HG03060 (cell line): ENCODE measurements at regions not wholly inside any gene's neighbourhood (a gene's known extent, or its start where the extent isn't known, plus 50 kb on each side); places are given as distances from the start of the nearest gene placed in this dataset.
"Not testable (repeated sequence)": the region's sequence is repeated elsewhere in the genome, so short reads cannot be mapped to it uniquely, and the experiment has no call there.

ENCODE experiments used
- ATAC-seq: cut with Tn5 transposase; IDR thresholded peaks from one replicate; pipeline ENCODE4 v1.9.1; 2021; ENCODE audit warnings: low read depth, moderate number of reproducible peaks; ENCODE audit not compliant: unreplicated experiment

DNA sequence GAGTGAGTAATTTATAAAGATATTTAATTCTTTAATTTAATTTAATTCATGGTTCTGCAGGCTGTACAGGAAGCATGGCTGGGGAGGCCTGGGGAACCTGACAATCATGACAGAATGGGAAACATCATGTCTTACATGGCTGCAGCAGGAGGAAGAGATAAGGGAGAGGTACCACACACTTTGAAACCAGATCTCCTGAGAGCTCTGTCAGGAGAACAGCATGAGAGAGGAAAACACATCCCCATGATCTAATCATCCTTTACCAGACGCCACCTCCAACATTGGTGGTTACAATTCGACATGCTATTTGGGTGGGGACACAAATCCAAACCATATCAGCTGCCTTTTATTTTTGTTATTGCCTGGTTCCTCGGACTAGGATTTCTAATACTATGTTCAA, 928.6 kb downstream of the TMEM121 start:
- no peak for ATAC-seq

DNA sequence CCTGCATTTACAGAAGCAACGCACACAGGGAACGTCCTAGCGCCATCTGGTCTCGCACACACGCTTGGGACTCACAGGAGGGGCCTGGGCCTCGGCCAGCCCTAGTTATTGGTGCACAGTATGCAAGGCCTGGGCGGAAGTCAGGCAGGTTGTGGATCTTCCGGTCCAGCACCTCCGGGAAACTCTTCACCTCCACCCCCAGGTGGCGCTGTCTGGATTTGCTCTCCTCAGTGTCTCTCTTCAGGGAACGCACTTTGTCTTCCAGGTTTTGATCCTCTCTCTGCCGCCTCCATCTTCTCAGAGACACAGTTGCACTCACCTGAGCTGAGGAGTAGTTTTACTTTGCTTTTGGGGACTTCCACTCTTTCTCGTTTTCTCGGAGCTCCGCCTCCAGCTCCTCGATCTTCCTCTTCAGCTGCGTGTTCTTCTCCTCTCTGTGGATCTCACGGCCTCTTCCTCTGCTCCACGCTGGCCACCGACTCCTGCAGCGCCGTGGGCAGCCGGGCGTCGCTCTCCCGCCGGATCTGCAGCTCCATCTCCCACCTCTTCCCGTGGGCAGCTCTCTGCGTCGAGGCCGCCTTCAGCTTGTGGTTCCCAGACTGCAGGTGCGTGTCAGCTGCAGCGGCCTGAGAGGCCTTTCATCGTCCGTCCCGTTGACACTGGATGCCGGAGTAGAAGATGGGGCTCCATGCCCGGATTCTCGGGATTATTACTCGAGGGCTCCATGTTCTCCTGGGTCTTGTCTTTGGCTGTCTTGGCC, 933.8 kb downstream of the TMEM121 start:
- ATAC-seq = no peak

DNA sequence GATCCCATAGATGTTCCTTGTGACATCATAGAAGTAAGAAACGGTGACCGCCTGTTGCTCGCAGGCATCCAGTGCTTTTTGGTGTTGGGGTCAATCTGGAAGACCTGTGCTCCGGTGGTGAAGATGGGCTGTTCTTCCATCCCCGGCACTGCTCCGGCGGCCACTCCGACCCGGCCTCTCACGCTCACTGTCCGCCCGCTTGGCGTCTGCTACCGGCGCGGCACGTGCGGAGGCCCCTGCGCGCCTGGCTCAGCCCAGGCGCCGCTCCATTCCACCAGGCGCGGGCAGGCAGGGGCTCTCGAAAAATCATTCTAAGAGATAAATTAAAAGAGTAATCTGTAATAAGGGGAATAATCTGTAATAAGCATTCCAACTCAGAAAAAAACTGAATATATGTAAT, 934.5 kb downstream of the TMEM121 start:
- no peak for ATAC-seq

DNA sequence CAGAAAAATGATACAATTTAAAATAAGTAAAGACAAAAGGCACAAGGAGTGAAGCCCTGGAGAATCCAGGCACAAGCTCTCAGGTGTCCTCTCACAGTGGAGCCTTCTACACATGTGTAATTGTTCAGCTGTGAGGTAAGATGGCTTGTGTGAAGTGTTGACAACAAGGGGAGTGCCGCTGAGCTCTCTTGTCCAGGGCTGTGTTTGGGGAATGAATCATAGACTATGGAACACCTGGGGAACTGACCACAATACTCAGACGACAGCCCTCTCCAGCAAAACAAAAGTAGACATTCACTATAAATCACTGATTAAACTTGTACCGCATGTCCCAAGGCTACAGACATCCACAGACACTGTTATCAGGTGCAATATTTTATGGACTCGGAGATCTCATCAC, 940.1 kb downstream of the TMEM121 start:
- not testable (repeated sequence) for ATAC-seq

DNA sequence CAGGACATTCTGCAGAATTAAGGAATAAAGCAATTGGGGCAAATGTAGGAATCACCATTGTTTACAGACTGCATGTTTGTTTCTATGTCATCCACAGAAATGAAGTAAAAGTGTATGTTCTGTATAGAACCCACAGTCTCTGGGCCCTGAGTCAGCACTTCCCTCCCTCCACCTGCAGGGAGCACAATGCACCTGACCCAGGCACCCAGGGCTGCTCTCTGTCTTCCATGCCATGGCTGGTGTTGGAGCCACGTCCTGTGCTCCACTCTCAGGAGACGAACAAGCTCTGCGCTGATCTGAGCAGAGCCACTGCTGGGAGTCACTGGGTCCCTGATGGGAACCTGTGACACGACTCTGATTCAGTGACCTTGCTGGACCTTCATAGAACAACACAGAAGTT, 942.5 kb downstream of the TMEM121 start:
- ATAC-seq = not testable (repeated sequence)

DNA sequence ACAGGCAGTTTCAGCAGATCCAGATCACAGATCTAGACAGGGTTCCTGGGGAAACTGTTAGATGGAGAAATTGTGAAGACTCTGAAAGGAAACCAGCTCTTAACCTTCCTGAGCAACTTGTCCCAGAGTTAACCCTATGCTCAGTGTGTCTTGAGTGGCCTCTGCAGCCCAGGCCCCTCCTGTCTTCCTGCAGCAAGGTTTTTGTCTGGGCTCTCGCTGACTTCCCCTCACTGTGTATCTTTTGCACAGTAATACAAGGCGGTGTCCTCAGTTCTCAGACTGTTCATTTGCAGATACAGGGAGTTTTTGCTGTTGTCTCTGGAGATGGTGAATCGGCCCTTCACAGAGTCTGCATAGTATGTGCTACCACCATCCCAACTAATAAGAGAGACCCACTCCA, 943.6 kb downstream of the TMEM121 start:
- ATAC-seq = not testable (repeated sequence)

DNA sequence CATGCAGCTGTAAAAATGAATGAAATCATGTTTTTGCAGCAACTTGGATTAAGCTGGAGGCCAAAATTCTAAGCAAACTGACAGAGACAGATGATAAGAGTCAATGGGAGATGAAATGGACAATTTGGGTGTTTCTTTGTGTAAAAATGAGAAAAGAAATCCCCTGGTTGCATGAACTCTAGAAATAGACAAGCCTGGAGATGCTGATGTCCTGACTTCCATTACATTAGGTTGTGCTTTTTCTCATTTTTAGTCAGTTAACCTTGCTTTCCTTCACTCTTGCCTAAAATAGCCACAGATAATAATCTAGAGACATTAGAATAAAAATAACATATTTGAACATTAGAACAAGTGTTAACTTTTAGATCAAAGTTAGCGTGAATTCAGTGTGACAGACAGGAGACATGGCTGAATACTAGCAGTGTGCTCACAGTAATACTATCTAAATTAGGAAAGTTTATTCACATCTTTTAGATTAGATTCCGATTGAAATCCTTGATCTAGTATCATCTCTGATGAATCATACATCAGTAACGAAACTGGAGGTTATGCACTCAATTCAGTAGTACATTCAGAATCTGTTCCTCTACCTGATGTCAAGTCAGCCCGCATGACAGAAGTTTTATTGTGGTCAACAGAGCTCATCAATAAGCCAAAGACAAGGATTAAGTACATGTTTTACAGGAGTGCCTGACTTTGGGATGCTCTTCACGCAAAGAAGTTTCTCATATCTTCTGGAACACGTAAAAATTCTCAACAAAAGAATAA, 948.1 kb downstream of the TMEM121 start:
- ATAC-seq = not testable (repeated sequence)

DNA sequence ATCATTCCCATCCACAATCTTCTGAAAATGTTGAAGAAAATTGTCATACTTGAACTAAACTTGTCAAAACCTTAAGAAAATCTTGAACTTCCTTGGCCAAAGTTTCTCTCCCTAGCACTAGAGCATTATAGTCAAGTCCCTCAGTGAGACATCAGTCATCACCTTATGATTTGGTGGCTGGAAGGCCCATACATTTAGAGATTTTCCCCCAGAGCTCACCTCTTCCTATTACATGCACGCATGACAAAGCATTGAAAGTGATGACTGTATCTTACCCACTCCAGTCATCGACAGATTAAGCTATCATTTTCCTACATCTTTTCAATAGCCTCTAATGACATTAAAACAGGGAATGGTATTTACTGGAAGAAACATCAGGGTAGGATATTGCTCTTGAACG, 948.8 kb downstream of the TMEM121 start:
- not testable (repeated sequence) for ATAC-seq

DNA sequence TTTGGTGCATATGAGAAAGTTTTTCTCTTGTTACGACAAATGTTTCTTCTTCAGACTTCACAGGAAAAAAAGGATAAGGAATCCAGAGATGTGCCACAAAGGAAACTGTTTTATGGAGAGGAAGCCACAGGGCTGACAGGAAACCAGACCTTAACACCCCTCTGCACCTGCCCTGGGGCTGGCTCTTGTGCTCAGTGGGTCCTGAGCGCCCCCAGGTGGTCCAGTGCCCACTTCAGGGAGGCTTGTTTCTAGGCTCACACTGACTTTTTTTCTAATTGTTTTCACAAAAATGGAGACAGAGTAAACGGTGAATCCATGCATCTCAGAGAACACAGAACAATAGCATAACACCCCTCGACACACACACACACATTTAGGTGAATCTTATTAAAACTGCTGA, 951.2 kb downstream of the TMEM121 start:
- ATAC-seq = not testable (repeated sequence)

DNA sequence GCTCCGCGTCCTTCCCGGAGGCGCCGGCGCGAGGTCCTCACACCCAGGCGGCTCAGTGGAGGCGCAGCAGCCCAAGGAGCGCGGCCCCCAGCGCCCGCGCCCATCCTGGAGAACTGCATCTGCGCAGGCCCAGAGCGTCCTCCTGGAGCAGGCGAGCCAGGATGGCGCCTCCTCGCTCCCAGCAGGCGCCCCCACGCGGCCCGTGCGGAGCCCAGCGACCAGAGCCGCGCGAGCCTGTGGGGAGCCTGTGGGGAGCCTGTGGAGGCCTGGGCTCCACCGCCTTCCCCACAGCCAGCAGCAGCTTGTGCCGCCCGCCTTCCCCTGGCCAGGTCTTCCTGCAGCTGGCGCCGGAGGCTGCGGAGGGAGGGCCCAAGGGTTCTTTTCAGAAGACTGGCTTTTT, 953.9 kb downstream of the TMEM121 start:
- ATAC-seq = not testable (repeated sequence)

DNA sequence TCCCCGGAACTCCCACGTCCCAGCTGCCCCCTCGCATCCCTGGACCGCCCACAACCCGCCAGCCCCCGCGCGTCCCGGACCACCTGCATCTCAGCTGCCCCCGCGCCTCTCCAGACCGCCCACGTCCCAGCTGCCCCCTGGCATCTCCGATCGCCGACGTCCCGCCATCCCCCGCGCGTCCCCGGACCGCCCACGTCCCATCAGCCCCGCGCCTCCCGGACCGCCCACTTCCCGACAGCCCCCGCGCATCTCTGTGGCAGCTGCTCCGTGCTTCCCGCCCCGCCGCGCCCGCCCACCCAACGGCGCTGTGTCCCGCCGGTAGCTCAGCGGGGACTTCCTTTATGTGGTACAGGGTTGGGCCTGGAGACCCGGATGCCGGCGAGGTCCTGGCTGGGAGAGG, 955.8 kb downstream of the TMEM121 start:
- ATAC-seq = not testable (repeated sequence)

DNA sequence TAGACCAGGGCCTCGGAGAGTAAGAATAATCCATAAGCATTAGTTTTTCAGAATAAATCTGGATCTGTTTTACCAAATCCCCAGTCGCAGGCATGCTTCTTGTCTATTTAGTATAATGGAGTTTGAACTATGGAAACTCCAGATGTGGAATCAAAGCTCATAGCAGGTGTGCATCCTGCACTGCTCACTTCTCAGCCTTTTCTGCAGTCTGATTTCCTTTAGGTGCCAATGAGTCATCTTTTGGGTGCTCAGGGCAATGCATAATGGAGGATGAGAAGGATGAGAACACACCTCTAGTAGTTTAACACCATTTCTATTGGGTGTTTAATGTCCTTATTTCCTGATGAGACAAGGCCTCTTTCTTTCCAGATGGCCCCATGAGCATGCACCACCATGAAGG, 961.2 kb downstream of the TMEM121 start:
- ATAC-seq = no peak

DNA sequence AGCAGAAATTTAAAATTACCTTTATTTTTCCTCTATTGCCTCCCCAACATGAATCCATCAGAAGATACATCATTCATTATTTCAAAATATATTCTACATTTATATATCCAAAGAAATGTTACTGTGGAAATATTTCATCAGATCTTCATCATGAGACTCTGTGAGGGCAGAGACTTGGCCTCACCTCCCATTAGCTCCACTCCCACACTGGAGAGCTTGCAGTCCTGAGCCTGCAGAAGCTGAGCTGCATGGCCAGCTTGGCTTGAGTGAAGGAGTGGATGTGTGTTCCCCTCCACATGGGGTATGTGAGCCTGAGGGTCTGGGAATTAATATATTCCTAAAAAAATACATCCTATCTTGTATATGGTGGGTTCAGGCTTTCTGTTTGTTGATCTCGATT, 961.9 kb downstream of the TMEM121 start:
- ATAC-seq = no peak

DNA sequence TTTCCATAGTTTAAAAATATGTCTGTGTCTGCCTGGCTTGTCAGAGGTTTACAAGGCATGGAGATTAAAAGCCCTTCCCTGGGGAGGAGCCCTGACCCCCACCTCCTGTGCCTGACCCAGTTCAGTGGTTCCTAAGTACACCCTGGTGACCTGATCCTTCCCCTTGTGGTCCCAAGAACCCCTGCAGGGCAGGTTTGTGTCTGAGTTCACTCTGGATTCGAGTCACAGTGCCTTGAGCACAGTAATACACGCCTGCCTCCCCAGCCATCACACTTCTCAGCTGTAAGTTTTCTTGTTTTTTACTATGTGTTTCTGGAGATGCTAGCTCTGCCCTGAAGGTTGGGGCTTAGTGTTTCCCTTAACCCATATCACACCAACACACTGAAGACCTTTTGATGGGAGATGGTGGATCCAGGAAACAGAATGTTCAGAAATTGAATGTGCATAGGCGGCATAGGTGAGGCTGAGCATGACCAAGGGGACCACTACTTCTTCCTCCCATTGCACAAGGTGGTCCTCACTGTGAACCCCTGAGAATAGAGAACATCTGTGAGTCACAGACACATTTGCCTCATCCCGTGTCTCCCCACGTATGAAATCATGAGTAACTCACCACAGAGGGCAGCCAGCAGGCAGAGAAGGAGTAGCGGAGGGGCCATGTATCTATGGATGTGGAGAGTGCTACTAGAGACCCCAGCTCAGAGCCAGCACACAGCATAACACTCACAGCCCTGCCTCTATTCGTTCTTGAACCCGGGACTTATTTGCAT, 962.9 kb downstream of the TMEM121 start:
- ATAC-seq = no peak

DNA sequence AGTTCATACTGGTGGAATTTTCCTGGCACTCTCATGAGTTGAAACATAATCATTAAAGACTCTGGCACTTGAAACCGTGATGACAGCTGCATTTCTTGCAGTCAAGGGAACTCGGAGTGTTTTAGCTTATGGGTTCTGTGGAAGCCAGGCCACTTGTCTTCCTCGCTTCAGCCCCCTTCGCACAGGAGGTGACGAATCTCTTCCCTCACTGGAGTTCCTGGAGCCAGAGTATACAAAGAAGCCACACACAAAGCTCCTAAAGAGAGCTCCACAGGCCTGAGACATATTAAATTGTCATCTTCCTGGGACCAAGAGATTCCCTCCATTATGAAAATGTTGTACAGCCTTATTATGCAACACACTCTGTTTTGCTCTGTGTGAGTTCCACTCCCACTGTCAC, 964.1 kb downstream of the TMEM121 start:
- no peak for ATAC-seq

DNA sequence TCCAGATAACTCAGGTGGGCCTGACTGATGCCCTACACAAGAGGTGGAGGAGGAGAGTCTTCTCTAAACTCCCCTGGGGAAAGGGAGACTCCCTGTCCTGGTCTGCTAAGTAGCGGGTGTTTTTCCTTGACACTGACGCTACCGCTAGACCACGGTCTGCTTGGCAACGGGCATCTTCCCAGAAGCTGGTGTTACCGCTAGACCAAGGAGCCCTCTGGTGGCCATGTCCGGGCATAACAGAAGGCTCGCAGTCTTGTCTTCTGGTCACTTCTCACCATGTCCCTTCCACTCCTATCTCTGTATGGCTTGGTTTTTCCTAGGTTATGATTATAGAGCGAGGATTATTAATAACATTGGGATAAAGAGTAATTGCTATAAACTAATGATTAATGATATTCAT, 965.5 kb downstream of the TMEM121 start:
- ATAC-seq = no peak

DNA sequence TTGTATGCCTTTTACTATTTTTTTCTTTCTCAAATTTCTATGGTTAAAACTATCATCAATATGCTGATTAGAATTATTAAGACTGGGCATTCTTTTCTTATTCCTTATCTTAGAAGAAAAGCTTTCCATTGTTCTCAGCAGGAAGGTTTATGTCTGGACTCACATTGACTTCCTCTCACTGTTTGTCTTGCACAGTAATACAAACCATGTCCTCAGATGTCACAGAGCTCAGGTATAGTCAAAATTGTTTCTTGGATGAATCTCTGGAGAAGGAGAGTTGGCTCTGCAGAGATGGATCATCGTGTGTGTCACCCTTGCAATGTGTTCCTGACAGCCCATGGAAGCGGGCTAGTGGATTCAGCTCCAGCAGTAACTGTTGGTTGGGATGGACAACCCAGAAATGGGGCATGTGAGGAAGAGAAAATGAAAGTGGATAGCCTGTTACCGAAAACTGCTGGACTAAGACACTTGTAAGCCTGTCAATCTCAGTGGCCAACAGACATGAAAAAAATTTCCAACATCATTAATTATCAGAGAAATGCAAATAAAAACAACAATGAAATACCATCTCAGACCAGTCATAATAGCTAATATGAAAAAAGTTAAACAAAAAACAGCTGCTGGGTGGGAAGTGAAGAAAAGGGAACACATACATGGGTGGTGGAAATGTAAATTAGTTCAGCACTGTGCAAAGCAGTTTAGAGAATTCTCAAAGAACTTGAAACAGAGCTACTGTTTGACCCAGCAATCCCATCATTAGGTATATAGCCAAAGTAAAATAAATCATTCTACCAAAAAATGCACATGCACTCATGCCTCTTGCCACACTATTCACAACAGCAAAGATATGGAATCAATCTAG, 967.8 kb downstream of the TMEM121 start:
- no peak for ATAC-seq

DNA sequence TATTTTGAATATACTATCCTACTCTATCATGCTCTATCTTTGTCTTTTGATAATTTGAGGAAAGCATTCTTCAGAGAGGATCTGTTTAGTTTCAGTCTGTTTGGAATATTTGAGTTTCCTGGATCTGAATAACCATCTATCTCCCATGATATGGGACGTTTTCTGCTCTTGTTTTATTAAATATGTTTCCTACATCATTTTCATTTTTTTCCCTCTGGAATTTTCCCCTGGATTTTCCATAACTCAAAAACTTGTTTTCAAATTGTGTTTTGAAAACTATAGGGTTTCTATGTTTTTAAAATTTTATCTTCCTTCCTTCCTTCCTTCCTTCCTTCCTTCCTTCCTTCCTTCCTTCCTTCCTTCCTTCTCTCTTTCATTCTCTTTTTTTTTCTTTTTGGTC, 974.2 kb downstream of the TMEM121 start:
- no peak for ATAC-seq

DNA sequence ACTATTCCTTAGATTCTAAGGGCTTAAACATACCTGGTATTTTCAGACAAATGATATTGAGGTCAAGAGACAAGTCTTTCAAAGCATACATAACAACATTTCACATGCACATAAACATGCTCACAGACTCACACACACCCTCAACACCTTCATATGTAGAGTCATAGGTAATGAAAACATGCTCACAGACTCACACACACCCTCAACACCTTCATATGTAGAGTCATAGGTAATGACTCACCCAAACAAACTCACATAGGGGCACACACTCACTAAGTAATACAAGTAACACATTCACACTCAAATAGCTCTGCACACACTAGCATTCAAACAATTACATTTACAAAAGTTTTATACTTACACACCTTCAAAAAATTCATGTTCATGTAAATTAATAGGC, 975.5 kb downstream of the TMEM121 start:
- ATAC-seq = no peak

DNA sequence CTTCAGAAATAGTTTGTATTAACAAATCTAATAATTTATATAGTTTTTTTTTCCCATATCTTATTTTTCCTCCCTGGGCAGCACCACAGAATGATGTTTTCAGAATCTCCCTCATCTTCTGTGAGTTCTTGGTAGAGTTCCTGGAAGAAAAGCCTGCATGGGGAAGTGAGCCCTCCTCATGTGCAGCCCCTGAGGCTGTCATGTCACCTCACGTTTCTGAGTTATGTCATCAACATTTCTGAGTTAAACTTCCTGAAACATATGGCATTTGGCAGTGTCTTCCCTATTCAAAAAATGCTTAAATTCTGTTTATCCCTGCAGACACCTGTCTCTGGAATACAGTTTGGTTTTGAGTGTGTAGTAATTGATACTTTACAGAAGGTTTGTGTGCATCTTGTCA, 979.0 kb downstream of the TMEM121 start:
- ATAC-seq = no peak
